ENCODE measurements at regions not wholly inside any gene's neighbourhood (a gene's known extent, or its start where the extent isn't known, plus 50 kb on each side); places are given as distances from the start of the nearest gene placed in this dataset.

DNA sequence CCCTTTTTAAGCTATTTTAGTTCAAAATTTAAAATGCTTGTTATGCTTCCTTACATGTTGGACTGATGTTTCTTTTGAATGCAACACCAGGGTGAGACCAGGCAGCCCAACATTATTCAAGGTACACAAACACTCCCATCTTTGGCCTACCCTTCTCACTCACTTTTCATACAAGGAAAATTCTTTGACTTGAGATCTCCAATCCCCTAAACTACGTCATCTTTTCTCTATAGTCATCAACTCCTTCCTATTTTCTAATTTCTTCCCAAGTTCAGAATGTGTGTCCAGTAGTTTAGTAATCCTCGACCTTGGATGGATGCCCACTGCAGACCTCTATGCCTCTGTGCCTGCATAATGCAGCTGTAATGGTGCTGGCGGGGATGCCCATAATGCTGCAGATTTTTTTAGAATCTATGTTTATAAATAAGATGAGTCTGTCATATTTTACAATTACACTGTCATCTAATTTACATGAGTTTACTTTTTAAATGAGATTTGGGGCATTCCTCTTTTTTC, 108.7 kb downstream of the ID4 start:
- Histone ChIP-seq H3K79me1 (ENCODE audit: low read length) (no peaks in the 10 kb centered on the region), H3K36me3 (ENCODE audit: control insufficient read depth, insufficient read depth, low read length) (no peaks in the 10 kb centered on the region), H3K4me3 (ENCODE audit: low read length) (no peak overlapping the region), H3K79me2 (ENCODE audit: control insufficient read depth, insufficient read depth, low read length) (no peaks in the 10 kb centered on the region), H3K56ac (ENCODE audit: low read length) (no peak overlapping the region), H2BK120ac (ENCODE audit: low read depth, low read length) (no peak overlapping the region), H3K27me3 (ENCODE audit: insufficient read depth, low read length, poor library complexity) (no peaks in the 10 kb centered on the region), H3K4ac (ENCODE audit: low read depth, low read length) (no peak overlapping the region), H3K9ac (ENCODE audit: low read length) (no peak overlapping the region), H3K4me1 (ENCODE audit: control insufficient read depth, low read depth, low read length) (no peaks in the 10 kb centered on the region), H2AK5ac (ENCODE audit: low read length) (no peak overlapping the region), H3K27ac (ENCODE audit: low read depth, low read length) (no peak overlapping the region), H2BK15ac (replicated peaks; ENCODE audit: low read depth) (no peak overlapping the region), H3K18ac (ENCODE audit: low read length) (no peak overlapping the region), H3K4me2 (ENCODE audit: low read length) (no peak overlapping the region), H4K8ac (ENCODE audit: low read depth, low read length) (no peak overlapping the region), H2BK5ac (ENCODE audit: low read length) (no peak overlapping the region), H3K23ac (ENCODE audit: low read length) (no peak overlapping the region), H4K5ac (ENCODE audit: low read length) (no peak overlapping the region)
- no CpG with 5 or more reads among the region's 3 CpGs for WGBS (ENCODE audit: extremely low coverage, insufficient coverage, low lambda C conversion rate)
- DNase-seq: no peak

DNA sequence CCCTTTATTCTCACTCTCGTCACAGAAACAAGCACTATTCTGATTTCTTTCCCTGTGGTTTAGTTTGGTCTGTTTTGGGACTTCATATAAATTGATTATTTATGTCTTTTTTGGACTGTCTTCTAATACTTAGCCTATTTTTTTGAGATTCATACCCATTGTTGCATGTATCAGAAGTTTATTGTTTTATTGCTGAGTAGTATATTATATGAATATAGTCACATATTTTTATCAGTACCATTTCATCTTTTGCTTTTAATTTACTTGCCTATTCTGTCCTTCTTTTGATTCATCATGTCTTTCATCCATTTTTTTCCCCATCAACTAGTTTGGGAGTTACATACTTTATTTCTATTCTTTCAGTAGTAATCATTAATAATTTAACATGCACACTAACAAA, 112.0 kb downstream of the ID4 start:
- no peak overlapping the region for H2BK5ac ChIP-seq (ENCODE audit: low read length)
- no peak overlapping the region for H3K4me2 ChIP-seq (ENCODE audit: low read length)
- WGBS (ENCODE audit: extremely low coverage, insufficient coverage, low lambda C conversion rate): no CpG with 5 or more reads among the region's 1 CpG
- DNase-seq: no peak
- no peaks in the 10 kb centered on the region for H3K36me3 ChIP-seq (ENCODE audit: control insufficient read depth, insufficient read depth, low read length)
- no peak overlapping the region for H3K9ac ChIP-seq (ENCODE audit: low read length)
- H2BK15ac ChIP-seq (replicated peaks; ENCODE audit: low read depth): no peak overlapping the region
- H3K56ac ChIP-seq (ENCODE audit: low read length): no peak overlapping the region
- H2AK5ac ChIP-seq (ENCODE audit: low read length): no peak overlapping the region
- H3K27me3 ChIP-seq (ENCODE audit: insufficient read depth, low read length, poor library complexity): no peaks in the 10 kb centered on the region
- no peak overlapping the region for H2BK120ac ChIP-seq (ENCODE audit: low read depth, low read length)
- no peak overlapping the region for H3K18ac ChIP-seq (ENCODE audit: low read length)
- no peak overlapping the region for H4K5ac ChIP-seq (ENCODE audit: low read length)
- H3K4ac ChIP-seq (ENCODE audit: low read depth, low read length): no peak overlapping the region
- no peak overlapping the region for H3K27ac ChIP-seq (ENCODE audit: low read depth, low read length)
- H3K79me1 ChIP-seq (ENCODE audit: low read length): no peaks in the 10 kb centered on the region
- H3K4me1 ChIP-seq (ENCODE audit: control insufficient read depth, low read depth, low read length): no peaks in the 10 kb centered on the region
- no peak overlapping the region for H3K23ac ChIP-seq (ENCODE audit: low read length)
- no peaks in the 10 kb centered on the region for H3K79me2 ChIP-seq (ENCODE audit: control insufficient read depth, insufficient read depth, low read length)
- no peak overlapping the region for H4K8ac ChIP-seq (ENCODE audit: low read depth, low read length)
- H3K4me3 ChIP-seq (ENCODE audit: low read length): no peak overlapping the region

DNA sequence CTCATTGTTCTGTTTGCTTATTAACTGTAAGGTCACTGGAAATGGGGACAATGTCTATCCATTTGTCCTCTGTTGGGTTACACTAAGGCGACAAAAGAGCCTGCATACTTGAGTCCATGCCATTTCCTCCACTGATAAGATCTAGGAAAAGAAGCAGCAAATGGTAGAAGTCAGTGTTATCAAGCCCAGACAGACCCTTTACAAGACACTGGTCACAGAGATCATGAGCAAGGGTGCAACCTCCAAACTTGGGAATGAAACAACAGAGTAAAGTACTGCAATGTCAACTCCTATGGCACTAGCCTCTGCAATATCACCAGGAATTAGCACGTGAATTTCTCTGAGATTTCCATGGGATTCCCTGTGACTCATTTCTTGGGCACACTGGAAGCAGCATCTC, 126.9 kb downstream of the ID4 start:
- H3K36me3 ChIP-seq (ENCODE audit: control insufficient read depth, insufficient read depth, low read length): no peaks in the 10 kb centered on the region
- no peak overlapping the region for H3K27ac ChIP-seq (ENCODE audit: low read depth, low read length)
- no peaks in the 10 kb centered on the region for H3K27me3 ChIP-seq (ENCODE audit: insufficient read depth, low read length, poor library complexity)
- H4K8ac ChIP-seq (ENCODE audit: low read depth, low read length): no peak overlapping the region
- H3K79me2 ChIP-seq (ENCODE audit: control insufficient read depth, insufficient read depth, low read length): no peaks in the 10 kb centered on the region
- no CpG with 5 or more reads among the region's 2 CpGs for WGBS (ENCODE audit: extremely low coverage, insufficient coverage, low lambda C conversion rate)
- H3K4me2 ChIP-seq (ENCODE audit: low read length): no peak overlapping the region
- no peak overlapping the region for H2BK15ac ChIP-seq (replicated peaks; ENCODE audit: low read depth)
- DNase-seq: peak; percentile 26
- no peak overlapping the region for H3K9ac ChIP-seq (ENCODE audit: low read length)
- H3K4me1 ChIP-seq (ENCODE audit: control insufficient read depth, low read depth, low read length): no peaks in the 10 kb centered on the region
- H3K79me1 ChIP-seq (ENCODE audit: low read length): no peaks in the 10 kb centered on the region
- no peak overlapping the region for H3K4ac ChIP-seq (ENCODE audit: low read depth, low read length)
- H3K4me3 ChIP-seq (ENCODE audit: low read length): no peak overlapping the region
- H3K18ac ChIP-seq (ENCODE audit: low read length): no peak overlapping the region
- H2AK5ac ChIP-seq (ENCODE audit: low read length): no peak overlapping the region
- no peak overlapping the region for H2BK5ac ChIP-seq (ENCODE audit: low read length)
- no peak overlapping the region for H3K56ac ChIP-seq (ENCODE audit: low read length)
- H2BK120ac ChIP-seq (ENCODE audit: low read depth, low read length): no peak overlapping the region
- no peak overlapping the region for H3K23ac ChIP-seq (ENCODE audit: low read length)
- H4K5ac ChIP-seq (ENCODE audit: low read length): no peak overlapping the region

DNA sequence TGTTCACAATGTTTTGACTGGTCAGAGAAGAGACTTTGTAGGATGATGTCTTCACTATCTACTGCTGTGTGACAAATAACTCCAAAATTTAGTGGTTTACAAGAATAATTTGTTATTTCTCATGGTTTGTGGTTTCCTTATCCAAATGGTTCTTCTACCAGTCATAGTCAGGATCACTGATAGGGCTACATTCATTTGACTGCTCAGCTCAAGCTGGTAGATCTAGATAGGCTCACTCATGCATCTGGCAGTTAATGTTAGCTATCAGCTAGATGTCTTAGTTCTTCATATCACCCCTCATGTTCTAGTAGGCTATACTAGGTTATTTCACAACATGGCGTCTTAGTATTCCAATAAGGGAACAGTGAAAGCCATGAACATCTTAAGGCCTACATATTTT, 131.0 kb downstream of the ID4 start:
- no peak overlapping the region for H4K5ac ChIP-seq (ENCODE audit: low read length)
- H2AK5ac ChIP-seq (ENCODE audit: low read length): no peak overlapping the region
- H3K4ac ChIP-seq (ENCODE audit: low read depth, low read length): no peak overlapping the region
- no peak overlapping the region for H2BK120ac ChIP-seq (ENCODE audit: low read depth, low read length)
- H3K56ac ChIP-seq (ENCODE audit: low read length): no peak overlapping the region
- H3K9ac ChIP-seq (ENCODE audit: low read length): no peak overlapping the region
- no peaks in the 10 kb centered on the region for H3K79me2 ChIP-seq (ENCODE audit: control insufficient read depth, insufficient read depth, low read length)
- H2BK15ac ChIP-seq (replicated peaks; ENCODE audit: low read depth): no peak overlapping the region
- no peaks in the 10 kb centered on the region for H3K4me1 ChIP-seq (ENCODE audit: control insufficient read depth, low read depth, low read length)
- no peaks in the 10 kb centered on the region for H3K27me3 ChIP-seq (ENCODE audit: insufficient read depth, low read length, poor library complexity)
- no peak overlapping the region for H3K27ac ChIP-seq (ENCODE audit: low read depth, low read length)
- no peak overlapping the region for H2BK5ac ChIP-seq (ENCODE audit: low read length)
- DNase-seq: no peak
- WGBS (ENCODE audit: extremely low coverage, insufficient coverage, low lambda C conversion rate): no CpG with 5 or more reads among the region's 1 CpG
- H3K4me2 ChIP-seq (ENCODE audit: low read length): no peak overlapping the region
- H4K8ac ChIP-seq (ENCODE audit: low read depth, low read length): no peak overlapping the region
- H3K4me3 ChIP-seq (ENCODE audit: low read length): no peak overlapping the region
- no peaks in the 10 kb centered on the region for H3K36me3 ChIP-seq (ENCODE audit: control insufficient read depth, insufficient read depth, low read length)
- H3K23ac ChIP-seq (ENCODE audit: low read length): no peak overlapping the region
- H3K18ac ChIP-seq (ENCODE audit: low read length): no peak overlapping the region
- no peaks in the 10 kb centered on the region for H3K79me1 ChIP-seq (ENCODE audit: low read length)

DNA sequence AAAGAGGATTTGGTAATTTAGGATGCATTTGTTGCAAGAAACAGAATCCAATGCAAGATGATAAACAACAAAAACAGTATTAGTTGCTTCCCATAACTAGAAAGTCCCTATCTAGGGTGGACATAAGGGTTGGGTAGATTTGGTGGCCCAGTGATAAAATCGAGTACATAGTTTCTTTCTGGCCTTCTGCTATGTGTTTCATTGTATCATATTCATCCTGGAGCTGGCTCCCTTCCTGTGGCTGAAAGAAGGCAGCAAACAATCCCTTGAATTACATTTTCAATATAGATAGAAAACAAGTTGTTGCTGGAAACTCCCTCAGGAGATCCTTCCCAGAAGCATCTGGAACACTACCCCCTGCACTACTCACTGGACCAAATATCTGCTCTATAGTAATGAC, 135.1 kb downstream of the ID4 start:
- H3K27me3 ChIP-seq (ENCODE audit: insufficient read depth, low read length, poor library complexity): no peaks in the 10 kb centered on the region
- DNase-seq: no peak
- no peaks in the 10 kb centered on the region for H3K79me2 ChIP-seq (ENCODE audit: control insufficient read depth, insufficient read depth, low read length)
- no peaks in the 10 kb centered on the region for H3K36me3 ChIP-seq (ENCODE audit: control insufficient read depth, insufficient read depth, low read length)
- H2BK5ac ChIP-seq (ENCODE audit: low read length): no peak overlapping the region
- H2BK15ac ChIP-seq (replicated peaks; ENCODE audit: low read depth): no peak overlapping the region
- no peak overlapping the region for H3K4me2 ChIP-seq (ENCODE audit: low read length)
- no peak overlapping the region for H4K5ac ChIP-seq (ENCODE audit: low read length)
- no peak overlapping the region for H3K4me3 ChIP-seq (ENCODE audit: low read length)
- no peak overlapping the region for H3K18ac ChIP-seq (ENCODE audit: low read length)
- no peak overlapping the region for H3K23ac ChIP-seq (ENCODE audit: low read length)
- H3K4ac ChIP-seq (ENCODE audit: low read depth, low read length): no peak overlapping the region
- no peak overlapping the region for H2AK5ac ChIP-seq (ENCODE audit: low read length)
- no peak overlapping the region for H3K56ac ChIP-seq (ENCODE audit: low read length)
- no peaks in the 10 kb centered on the region for H3K4me1 ChIP-seq (ENCODE audit: control insufficient read depth, low read depth, low read length)
- no peaks in the 10 kb centered on the region for H3K79me1 ChIP-seq (ENCODE audit: low read length)
- H3K9ac ChIP-seq (ENCODE audit: low read length): no peak overlapping the region
- H4K8ac ChIP-seq (ENCODE audit: low read depth, low read length): no peak overlapping the region
- no peak overlapping the region for H2BK120ac ChIP-seq (ENCODE audit: low read depth, low read length)
- no peak overlapping the region for H3K27ac ChIP-seq (ENCODE audit: low read depth, low read length)
- no CpG with 5 or more reads among the region's 1 CpG for WGBS (ENCODE audit: extremely low coverage, insufficient coverage, low lambda C conversion rate)

DNA sequence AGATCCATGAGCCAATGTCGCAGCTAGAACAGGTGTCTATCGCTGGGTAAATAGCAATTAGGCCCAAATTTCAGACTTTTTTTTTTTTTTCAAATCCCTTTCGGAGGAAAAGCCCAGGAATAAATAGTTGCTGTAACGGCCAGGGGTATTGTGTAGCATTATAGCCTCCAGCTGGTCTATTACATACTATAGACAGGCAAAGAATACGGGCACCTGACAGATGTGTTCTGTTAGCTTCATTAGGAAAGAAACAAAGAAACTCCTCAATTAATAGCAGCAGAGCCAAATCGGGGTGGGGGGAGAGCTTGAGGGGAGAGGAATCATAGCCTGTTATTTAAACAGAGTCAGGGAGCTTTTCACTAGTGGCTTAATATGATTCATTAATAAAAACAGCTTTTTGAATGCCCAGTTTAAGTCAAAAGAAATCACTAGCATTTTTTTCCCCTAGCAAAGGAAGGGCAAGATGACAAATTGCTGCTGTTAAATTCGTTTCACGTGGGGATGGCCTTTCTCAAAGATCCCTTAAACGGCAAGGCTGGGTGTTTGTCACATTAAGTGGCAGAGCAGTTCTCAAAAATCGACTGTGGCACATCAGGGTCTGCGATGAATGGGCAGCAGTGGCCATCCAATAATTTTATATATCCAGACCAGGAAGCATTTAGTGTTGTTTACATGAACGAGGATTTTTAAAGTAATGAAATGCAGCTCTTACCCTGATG, 139.4 kb downstream of the ID4 start:
- Histone ChIP-seq H3K18ac (ENCODE audit: low read length) (no peak overlapping the region), H3K79me1 (ENCODE audit: low read length) (no peaks in the 10 kb centered on the region), H3K4me1 (ENCODE audit: control insufficient read depth, low read depth, low read length) (no peaks in the 10 kb centered on the region), H4K5ac (ENCODE audit: low read length) (no peak overlapping the region), H2BK5ac (ENCODE audit: low read length) (no peak overlapping the region), H3K4ac (ENCODE audit: low read depth, low read length) (no peak overlapping the region), H3K23ac (ENCODE audit: low read length) (no peak overlapping the region), H3K27ac (ENCODE audit: low read depth, low read length) (no peak overlapping the region), H3K9ac (ENCODE audit: low read length) (no peak overlapping the region), H4K8ac (ENCODE audit: low read depth, low read length) (no peak overlapping the region), H3K4me3 (ENCODE audit: low read length) (no peak overlapping the region), H2BK15ac (replicated peaks; ENCODE audit: low read depth) (no peak overlapping the region), H3K36me3 (ENCODE audit: control insufficient read depth, insufficient read depth, low read length) (no peaks in the 10 kb centered on the region), H3K27me3 (ENCODE audit: insufficient read depth, low read length, poor library complexity) (no peaks in the 10 kb centered on the region), H2AK5ac (ENCODE audit: low read length) (no peak overlapping the region), H3K79me2 (ENCODE audit: control insufficient read depth, insufficient read depth, low read length) (no peaks in the 10 kb centered on the region), H3K56ac (ENCODE audit: low read length) (no peak overlapping the region), H2BK120ac (ENCODE audit: low read depth, low read length) (no peak overlapping the region), H3K4me2 (ENCODE audit: low read length) (no peak overlapping the region)
- no peak for DNase-seq
- WGBS (ENCODE audit: extremely low coverage, insufficient coverage, low lambda C conversion rate): no CpG with 5 or more reads among the region's 12 CpGs

All from mesendoderm (in vitro differentiated cells).